Esophagus muscularis mucosa (tissue), 4 donors: ENCODE measurements at regions not wholly inside any gene's neighbourhood (a gene's known extent, or its start where the extent isn't known, plus 50 kb on each side); places are given as distances from the start of the nearest gene placed in this dataset.

Experiments used
- CTCF ChIP-seq, 3 experiments: fragments of 200-600 bp in 2 of 3; fragments of 450-650 bp in 1 of 3; sonication (generic) in 2 of 3; IDR thresholded peaks; one replicate each; pipeline ENCODE4 v1.5.1; 2017 to 2019; ENCODE audit warnings: antibody characterized with exemption in 3 of 3, mild to moderate bottlenecking in 2 of 3, moderate library complexity in 1 of 3
- EP300 ChIP-seq: sonication (generic); formaldehyde crosslinking; IDR thresholded peaks from one replicate; pipeline ENCODE4 v1.6.1; 2017; ENCODE audit warnings: antibody characterized with exemption
- POLR2A ChIP-seq: fragments of 450-650 bp; IDR thresholded peaks from one replicate; pipeline ENCODE4 v1.6.1; 2017; ENCODE audit warnings: antibody characterized with exemption, moderate library complexity, mild to moderate bottlenecking, low read depth
- POLR2AphosphoS5 ChIP-seq, 2 donors: sonication (generic); formaldehyde crosslinking; IDR thresholded peaks; one replicate each; pipeline ENCODE4 v1.6.1; 2017; ENCODE audit warnings: antibody characterized with exemption in 2 of 2

- TF ChIP-seq CTCF (IDR thresholded peaks at IDR 0.05), result no peak
- no peak for TF ChIP-seq POLR2A
- no peak for TF ChIP-seq POLR2AphosphoS5 (IDR thresholded peaks at IDR 0.05)
- no peak for TF ChIP-seq EP300
Measured at GRCh38 chrX:122272011-122272410, 912.1 kb upstream of the GRIA3 start.
